Lower leg skin (tissue), 3 donors: ENCODE measurements at regions not wholly inside any gene's neighbourhood (a gene's known extent, or its start where the extent isn't known, plus 50 kb on each side); places are given as distances from the start of the nearest gene placed in this dataset.

Experiments used
- POLR2A ChIP-seq, 2 donors: fragments of 450-650 bp; IDR thresholded peaks; one replicate each; pipeline ENCODE4 v1.6.1; 2016 to 2017; ENCODE audit warnings: antibody characterized with exemption in 2 of 2, mild to moderate bottlenecking in 1 of 2, moderate library complexity in 1 of 2
- TF ChIP-seq, protein P1 (sequence below), 3 donors: fragments of 450-650 bp; IDR thresholded peaks; one replicate each; pipeline ENCODE4 v1.5.1; 2016; ENCODE audit warnings: antibody characterized with exemption in 3 of 3, mild to moderate bottlenecking in 3 of 3, moderate library complexity in 2 of 3

DNA sequence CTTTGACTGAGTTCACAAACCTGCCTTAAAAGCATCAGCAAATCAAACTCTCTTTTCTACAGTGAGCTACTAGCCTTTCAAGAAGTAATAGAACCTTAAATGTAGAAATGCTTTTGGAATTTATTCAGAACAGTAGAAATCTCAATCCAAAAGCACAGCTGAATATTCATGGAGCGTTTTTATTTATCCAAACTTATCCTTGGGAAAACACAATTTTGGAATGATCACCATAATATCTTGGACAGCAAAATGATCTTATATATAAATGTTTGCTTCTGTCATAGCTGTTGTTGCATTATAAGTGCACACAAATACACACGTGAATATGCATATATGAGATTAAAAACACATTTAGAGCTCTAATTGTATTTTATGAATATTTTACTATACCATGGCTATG, 747.3 kb upstream of the PIK3C3 start:
- TF ChIP-seq, protein P1, sequence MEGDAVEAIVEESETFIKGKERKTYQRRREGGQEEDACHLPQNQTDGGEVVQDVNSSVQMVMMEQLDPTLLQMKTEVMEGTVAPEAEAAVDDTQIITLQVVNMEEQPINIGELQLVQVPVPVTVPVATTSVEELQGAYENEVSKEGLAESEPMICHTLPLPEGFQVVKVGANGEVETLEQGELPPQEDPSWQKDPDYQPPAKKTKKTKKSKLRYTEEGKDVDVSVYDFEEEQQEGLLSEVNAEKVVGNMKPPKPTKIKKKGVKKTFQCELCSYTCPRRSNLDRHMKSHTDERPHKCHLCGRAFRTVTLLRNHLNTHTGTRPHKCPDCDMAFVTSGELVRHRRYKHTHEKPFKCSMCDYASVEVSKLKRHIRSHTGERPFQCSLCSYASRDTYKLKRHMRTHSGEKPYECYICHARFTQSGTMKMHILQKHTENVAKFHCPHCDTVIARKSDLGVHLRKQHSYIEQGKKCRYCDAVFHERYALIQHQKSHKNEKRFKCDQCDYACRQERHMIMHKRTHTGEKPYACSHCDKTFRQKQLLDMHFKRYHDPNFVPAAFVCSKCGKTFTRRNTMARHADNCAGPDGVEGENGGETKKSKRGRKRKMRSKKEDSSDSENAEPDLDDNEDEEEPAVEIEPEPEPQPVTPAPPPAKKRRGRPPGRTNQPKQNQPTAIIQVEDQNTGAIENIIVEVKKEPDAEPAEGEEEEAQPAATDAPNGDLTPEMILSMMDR (IDR thresholded peaks at IDR 0.05) = no peak
- no peak for TF ChIP-seq POLR2A (IDR thresholded peaks at IDR 0.05)
